ENCODE measurements at regions not wholly inside any gene's neighbourhood (a gene's known extent, or its start where the extent isn't known, plus 50 kb on each side); places are given as distances from the start of the nearest gene placed in this dataset.

GRCh38 chr7:156450473-156450872 lies 190.1 kb upstream of the RNF32 start:
- WGBS, 2 experiments (ENCODE audit: extremely low coverage in 2 of 2, insufficient read length in 1 of 2), result no CpG with 5 or more reads among the region's 3 CpGs

More at GRCh38 chr7:156450473-156450872, 190.1 kb upstream of the RNF32 start:
- Histone ChIP-seq H2BK120ac (ENCODE audit: low read depth, low read length) (no peak overlapping the region), H3K23ac (ENCODE audit: low read depth, low read length) (no peak overlapping the region), H3K27me3 (ENCODE audit: control insufficient read depth, insufficient read depth, low read length) (no peaks in the 10 kb centered on the region), H4K8ac (ENCODE audit: low read depth in 2 of 2, low read length in 2 of 2) (no peak overlapping the region), H4K5ac (ENCODE audit: low read depth, low read length) (no peak overlapping the region), H3K56ac (ENCODE audit: extremely low read depth, insufficient read depth, low read length) (no peak overlapping the region), H3K9me1 (ENCODE audit: insufficient read depth, low read length) (no peaks in the 10 kb centered on the region), H3K4me2 (ENCODE audit: low read depth, low read length) (no peak overlapping the region), H3K4ac (ENCODE audit: low read depth, low read length) (no peak overlapping the region), H2BK15ac (ENCODE audit: low read depth, low read length) (no peak overlapping the region), H2BK5ac (ENCODE audit: low read depth, low read length, poor library complexity, severe bottlenecking) (no peak overlapping the region), H2AK5ac (ENCODE audit: low read depth, low read length) (no peak overlapping the region), H3K14ac (replicated peaks; ENCODE audit: low read depth, low read length) (no peak overlapping the region), H3K27ac (ENCODE audit: insufficient read depth, low read length) (no peak overlapping the region), H2BK20ac (ENCODE audit: low read depth, low read length) (no peak overlapping the region), H2AFZ (replicated peaks; ENCODE audit: low read length, poor library complexity) (no peak overlapping the region), H3K36me3 (ENCODE audit: control insufficient read depth, insufficient read depth, low read length) (no peaks in the 10 kb centered on the region), H3K4me3 (ENCODE audit: insufficient read depth, low read depth, low read length) (no peak overlapping the region), H3K18ac (ENCODE audit: low read depth, low read length) (no peak overlapping the region), H3K9me3 (ENCODE audit: control insufficient read depth, insufficient read depth, low read length) (peaks cover 3% of the 10 kb centered on the region; the same call in 1 of the 2 replicates), H4K20me1 (ENCODE audit: insufficient read depth, low read length) (no peaks in the 10 kb centered on the region), H3K9ac (ENCODE audit: low read depth, low read length) (no peak overlapping the region), H3K79me1 (ENCODE audit: low read depth in 1 of 2, low read length in 2 of 2) (no peaks in the 10 kb centered on the region), H4K91ac (ENCODE audit: insufficient read depth, low read depth, low read length) (no peak overlapping the region), H2AK9ac (replicated peaks; ENCODE audit: low read depth, low read length, poor library complexity) (no peak overlapping the region), H3K4me1 (ENCODE audit: control insufficient read depth, insufficient read depth, low read length) (no peaks in the 10 kb centered on the region)
- TF ChIP-seq, protein P1, sequence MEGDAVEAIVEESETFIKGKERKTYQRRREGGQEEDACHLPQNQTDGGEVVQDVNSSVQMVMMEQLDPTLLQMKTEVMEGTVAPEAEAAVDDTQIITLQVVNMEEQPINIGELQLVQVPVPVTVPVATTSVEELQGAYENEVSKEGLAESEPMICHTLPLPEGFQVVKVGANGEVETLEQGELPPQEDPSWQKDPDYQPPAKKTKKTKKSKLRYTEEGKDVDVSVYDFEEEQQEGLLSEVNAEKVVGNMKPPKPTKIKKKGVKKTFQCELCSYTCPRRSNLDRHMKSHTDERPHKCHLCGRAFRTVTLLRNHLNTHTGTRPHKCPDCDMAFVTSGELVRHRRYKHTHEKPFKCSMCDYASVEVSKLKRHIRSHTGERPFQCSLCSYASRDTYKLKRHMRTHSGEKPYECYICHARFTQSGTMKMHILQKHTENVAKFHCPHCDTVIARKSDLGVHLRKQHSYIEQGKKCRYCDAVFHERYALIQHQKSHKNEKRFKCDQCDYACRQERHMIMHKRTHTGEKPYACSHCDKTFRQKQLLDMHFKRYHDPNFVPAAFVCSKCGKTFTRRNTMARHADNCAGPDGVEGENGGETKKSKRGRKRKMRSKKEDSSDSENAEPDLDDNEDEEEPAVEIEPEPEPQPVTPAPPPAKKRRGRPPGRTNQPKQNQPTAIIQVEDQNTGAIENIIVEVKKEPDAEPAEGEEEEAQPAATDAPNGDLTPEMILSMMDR (conservative IDR thresholded peaks at IDR 0.05; ENCODE audit: low read depth, low read length), result no peak
- TF ChIP-seq, protein P2, sequence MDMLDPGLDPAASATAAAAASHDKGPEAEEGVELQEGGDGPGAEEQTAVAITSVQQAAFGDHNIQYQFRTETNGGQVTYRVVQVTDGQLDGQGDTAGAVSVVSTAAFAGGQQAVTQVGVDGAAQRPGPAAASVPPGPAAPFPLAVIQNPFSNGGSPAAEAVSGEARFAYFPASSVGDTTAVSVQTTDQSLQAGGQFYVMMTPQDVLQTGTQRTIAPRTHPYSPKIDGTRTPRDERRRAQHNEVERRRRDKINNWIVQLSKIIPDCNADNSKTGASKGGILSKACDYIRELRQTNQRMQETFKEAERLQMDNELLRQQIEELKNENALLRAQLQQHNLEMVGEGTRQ (IDR thresholded peaks at IDR 0.05; ENCODE audit: low read depth, low read length), result no peak
- no peak for TF ChIP-seq NFE2L2 (IDR thresholded peaks at IDR 0.05; ENCODE audit: low read depth, low read length)
- TF ChIP-seq MAFK (IDR thresholded peaks at IDR 0.05; ENCODE audit: low read depth, low read length), result no peak
- TF ChIP-seq ELK1 (IDR thresholded peaks at IDR 0.05; ENCODE audit: borderline replicate concordance, low read depth, low read length), result no peak
- no peak for TF ChIP-seq SMC3 (IDR thresholded peaks at IDR 0.05; ENCODE audit: low read depth, low read length)
- no peak for TF ChIP-seq RFX5 (IDR thresholded peaks at IDR 0.05; ENCODE audit: low read depth, low read length)
- no peak for TF ChIP-seq MXI1 (IDR thresholded peaks at IDR 0.05; ENCODE audit: borderline replicate concordance, low read depth, low read length)
- TF ChIP-seq BHLHE40 (IDR thresholded peaks at IDR 0.05; ENCODE audit: low read depth, low read length), result no peak
- TF ChIP-seq RCOR1 (IDR thresholded peaks at IDR 0.05; ENCODE audit: insufficient replicate concordance, low read length), result no peak
- TF ChIP-seq CEBPB (IDR thresholded peaks at IDR 0.05; ENCODE audit: low read depth, low read length), result no peak
- no peak for TF ChIP-seq RAD21 (IDR thresholded peaks at IDR 0.05; ENCODE audit: low read length)
- no peak for TF ChIP-seq CHD1 (IDR thresholded peaks at IDR 0.05; ENCODE audit: low read depth, low read length)
- no peak for TF ChIP-seq POLR2A (IDR thresholded peaks at IDR 0.05; ENCODE audit: low read depth, low read length)
- dilution Hi-C loops (cut with HindIII; ENCODE audit: low sequenced_read_pairs, unreplicated experiment), result no loop called here
- DNase-seq, result no peak
- ChIA-PET CTCF (no interaction called here), POLR2A (ENCODE audit: unreplicated experiment) (no interaction called here)
- no TSS peak for BruUV-seq (replicated peaks)
- ATAC-seq (ENCODE audit: low read depth), result no peak
- intact Hi-C loops (cut with micrococcal nuclease), result no loop called here
- in situ Hi-C loops (cut with MboI; ENCODE audit: low sequenced_read_pairs), result no loop called here
